Panc1 (cell line): ENCODE measurements at regions not wholly inside any gene's neighbourhood (a gene's known extent, or its start where the extent isn't known, plus 50 kb on each side); places are given as distances from the start of the nearest gene placed in this dataset.

Experiments used
- ATAC-seq: fragments of 200-7000 bp; cut with Tn5 transposase; 2 replicates; pipeline ENCODE4 v1.9.1; 2020; ENCODE audit warnings: mild to moderate bottlenecking, moderate library complexity
- BruUV-seq: library from RNA; stranded (reverse); fragments of 400-500 nt; replicated peaks from 2 replicates; lab custom pipeline; 2021; lab: Mats Ljungman, UMichigan
- CTCF ChIA-PET: fragments of 300-600 bp; sonication (Branson Sonifier 250); formaldehyde crosslinking; loops from one replicate; lab custom pipeline; 2022; ENCODE audit warnings: antibody characterized with exemption; lab: Charles Lee
- POLR2A ChIA-PET: fragments of 300-600 bp; sonication (Branson Sonifier 250); formaldehyde crosslinking; loops from one replicate; lab custom pipeline; 2022; ENCODE audit warnings: antibody characterized with exemption; lab: Charles Lee
- DNase-seq: peaks from one replicate; pipeline ENCODE4 v3.0.0-alpha.2; 2010; ENCODE audit warnings: low read depth, low spot score
- H3K27ac ChIP-seq: 2 replicates; pipeline ENCODE4 v1.5.1; 2011; ENCODE audit warnings: mild to moderate bottlenecking, low read length, inconsistent platforms
- H3K27me3 ChIP-seq: fragments of 200-500 bp; sonication (Bioruptor generic); 2 replicates; pipeline ENCODE4 v1.6.0; 2014; ENCODE audit warnings: low read length, inconsistent platforms; ENCODE audit not compliant: control insufficient read depth, insufficient read depth
- H3K36me3 ChIP-seq: fragments of 200-500 bp; sonication (Bioruptor generic); 2 replicates; pipeline ENCODE4 v1.5.1; 2014; ENCODE audit warnings: inconsistent platforms, mild to moderate bottlenecking, low read length, moderate library complexity; ENCODE audit not compliant: control insufficient read depth, insufficient read depth
- H3K4me1 ChIP-seq: 2 replicates; pipeline ENCODE4 v1.5.1; 2011; ENCODE audit warnings: inconsistent platforms, mild to moderate bottlenecking, low read length, moderate library complexity; ENCODE audit not compliant: control insufficient read depth, insufficient read depth
- H3K4me3 ChIP-seq, 2 experiments: 2 replicates each; pipeline ENCODE4 v1.5.1; 2011 to 2012; ENCODE audit warnings: low read depth in 2 of 2, low read length in 2 of 2, mild to moderate bottlenecking in 2 of 2, inconsistent platforms in 1 of 2, moderate library complexity in 1 of 2
- H3K9me3 ChIP-seq: fragments of 200-500 bp; sonication (Bioruptor generic); 2 replicates; pipeline ENCODE4 v1.5.1; 2014; ENCODE audit warnings: low read depth, mild to moderate bottlenecking, inconsistent platforms, low read length, moderate library complexity; ENCODE audit not compliant: control insufficient read depth, insufficient read depth
- POLR2AphosphoS5 ChIP-seq: IDR thresholded peaks from 2 replicates; pipeline ENCODE4 v1.6.1; 2012; ENCODE audit warnings: mild to moderate bottlenecking, low read depth, low read length, moderate library complexity
- SIN3A ChIP-seq: IDR thresholded peaks from 2 replicates; pipeline ENCODE4 v1.6.1; 2012; ENCODE audit warnings: low read depth, mild to moderate bottlenecking, low read length, moderate library complexity, borderline replicate concordance; ENCODE audit not compliant: insufficient read depth
- TCF7L2 ChIP-seq: IDR thresholded peaks from 2 replicates; pipeline ENCODE4 v1.6.1; 2011; ENCODE audit warnings: mild to moderate bottlenecking, low read depth, low read length, inconsistent platforms
- in situ Hi-C: cut with HindIII; loops from 2 replicates; pipeline ENCODE4 v1.10.0; 2016; ENCODE audit warnings: low sequenced_read_pairs, low pct_unique_long_range_greater_than_20kb
- intact Hi-C: fragments of 100-400 bp; cut with micrococcal nuclease; formaldehyde crosslinking; loops from one replicate; pipeline ENCODE4 v1.10.0; 2022; ENCODE audit not compliant: unreplicated experiment
- TF ChIP-seq, protein P1 (sequence below): fragments of 450-650 bp; IDR thresholded peaks from 2 replicates; pipeline ENCODE4 v1.5.1; 2017; ENCODE audit warnings: mild to moderate bottlenecking
- TF ChIP-seq, protein P2 (sequence below), 2 experiments: IDR thresholded peaks; 2 replicates each; pipeline ENCODE4 v1.6.1; 2011 to 2012; ENCODE audit warnings: low read depth in 2 of 2, control low read depth in 1 of 2, low read length in 1 of 2, mild to moderate bottlenecking in 1 of 2, moderate library complexity in 1 of 2; ENCODE audit not compliant: insufficient read depth in 1 of 2

GRCh38 chr4:1556541-1557220, 127.4 kb downstream of the FAM53A start:
- POLR2A ChIA-PET, result interaction anchor here (0.6 kb wide), 1 partner anchor 636 kb away, joined by 3 read pairs; no protein-coding TSS in a partner anchor

GRCh38 chr4:1554876-1555265, 129.2 kb downstream of the FAM53A start:
- in situ Hi-C loops, result no loop called here
- no peak overlapping the region for H3K4me3 ChIP-seq
- no peak for DNase-seq

More at GRCh38 chr4:1556541-1557220, 127.4 kb downstream of the FAM53A start:
- H3K4me3 ChIP-seq, result no peak overlapping the region
- intact Hi-C loops, result no loop called here
- no peak for TF ChIP-seq TCF7L2
- no peak for TF ChIP-seq SIN3A
- no peak for TF ChIP-seq POLR2AphosphoS5
- TF ChIP-seq, protein P1, sequence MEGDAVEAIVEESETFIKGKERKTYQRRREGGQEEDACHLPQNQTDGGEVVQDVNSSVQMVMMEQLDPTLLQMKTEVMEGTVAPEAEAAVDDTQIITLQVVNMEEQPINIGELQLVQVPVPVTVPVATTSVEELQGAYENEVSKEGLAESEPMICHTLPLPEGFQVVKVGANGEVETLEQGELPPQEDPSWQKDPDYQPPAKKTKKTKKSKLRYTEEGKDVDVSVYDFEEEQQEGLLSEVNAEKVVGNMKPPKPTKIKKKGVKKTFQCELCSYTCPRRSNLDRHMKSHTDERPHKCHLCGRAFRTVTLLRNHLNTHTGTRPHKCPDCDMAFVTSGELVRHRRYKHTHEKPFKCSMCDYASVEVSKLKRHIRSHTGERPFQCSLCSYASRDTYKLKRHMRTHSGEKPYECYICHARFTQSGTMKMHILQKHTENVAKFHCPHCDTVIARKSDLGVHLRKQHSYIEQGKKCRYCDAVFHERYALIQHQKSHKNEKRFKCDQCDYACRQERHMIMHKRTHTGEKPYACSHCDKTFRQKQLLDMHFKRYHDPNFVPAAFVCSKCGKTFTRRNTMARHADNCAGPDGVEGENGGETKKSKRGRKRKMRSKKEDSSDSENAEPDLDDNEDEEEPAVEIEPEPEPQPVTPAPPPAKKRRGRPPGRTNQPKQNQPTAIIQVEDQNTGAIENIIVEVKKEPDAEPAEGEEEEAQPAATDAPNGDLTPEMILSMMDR, result no peak
- TF ChIP-seq, protein P2, sequence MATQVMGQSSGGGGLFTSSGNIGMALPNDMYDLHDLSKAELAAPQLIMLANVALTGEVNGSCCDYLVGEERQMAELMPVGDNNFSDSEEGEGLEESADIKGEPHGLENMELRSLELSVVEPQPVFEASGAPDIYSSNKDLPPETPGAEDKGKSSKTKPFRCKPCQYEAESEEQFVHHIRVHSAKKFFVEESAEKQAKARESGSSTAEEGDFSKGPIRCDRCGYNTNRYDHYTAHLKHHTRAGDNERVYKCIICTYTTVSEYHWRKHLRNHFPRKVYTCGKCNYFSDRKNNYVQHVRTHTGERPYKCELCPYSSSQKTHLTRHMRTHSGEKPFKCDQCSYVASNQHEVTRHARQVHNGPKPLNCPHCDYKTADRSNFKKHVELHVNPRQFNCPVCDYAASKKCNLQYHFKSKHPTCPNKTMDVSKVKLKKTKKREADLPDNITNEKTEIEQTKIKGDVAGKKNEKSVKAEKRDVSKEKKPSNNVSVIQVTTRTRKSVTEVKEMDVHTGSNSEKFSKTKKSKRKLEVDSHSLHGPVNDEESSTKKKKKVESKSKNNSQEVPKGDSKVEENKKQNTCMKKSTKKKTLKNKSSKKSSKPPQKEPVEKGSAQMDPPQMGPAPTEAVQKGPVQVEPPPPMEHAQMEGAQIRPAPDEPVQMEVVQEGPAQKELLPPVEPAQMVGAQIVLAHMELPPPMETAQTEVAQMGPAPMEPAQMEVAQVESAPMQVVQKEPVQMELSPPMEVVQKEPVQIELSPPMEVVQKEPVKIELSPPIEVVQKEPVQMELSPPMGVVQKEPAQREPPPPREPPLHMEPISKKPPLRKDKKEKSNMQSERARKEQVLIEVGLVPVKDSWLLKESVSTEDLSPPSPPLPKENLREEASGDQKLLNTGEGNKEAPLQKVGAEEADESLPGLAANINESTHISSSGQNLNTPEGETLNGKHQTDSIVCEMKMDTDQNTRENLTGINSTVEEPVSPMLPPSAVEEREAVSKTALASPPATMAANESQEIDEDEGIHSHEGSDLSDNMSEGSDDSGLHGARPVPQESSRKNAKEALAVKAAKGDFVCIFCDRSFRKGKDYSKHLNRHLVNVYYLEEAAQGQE (IDR thresholded peaks at IDR 0.05; ENCODE audit: insufficient read depth in 1 of 2, low read depth in 2 of 2, low read length in 1 of 2), result no peak
- ATAC-seq, result no peak
- no peak overlapping the region for H3K27ac ChIP-seq
- no TSS peak for BruUV-seq
- CTCF ChIA-PET, result interaction anchor here (0.6 kb wide), 1 partner anchor 98 kb away, joined by 18 read pairs; no protein-coding TSS in a partner anchor
- H3K4me1 ChIP-seq, result peaks cover 4% of the 10 kb centered on the region; the same call in 1 of the 2 replicates
- in situ Hi-C loops, result no loop called here
- H3K36me3 ChIP-seq, result no peaks in the 10 kb centered on the region
- no peaks in the 10 kb centered on the region for H3K9me3 ChIP-seq
- DNase-seq, result no peak
- no peaks in the 10 kb centered on the region for H3K27me3 ChIP-seq

More at GRCh38 chr4:1554876-1555265, 129.2 kb downstream of the FAM53A start:
- CTCF ChIA-PET, result no interaction called here
- Histone ChIP-seq H3K27ac (no peak overlapping the region), H3K36me3 (no peaks in the 10 kb centered on the region), H3K4me1 (peaks cover 8% of the 10 kb centered on the region), H3K9me3 (no peaks in the 10 kb centered on the region), H3K27me3 (no peaks in the 10 kb centered on the region)
- BruUV-seq, result no TSS peak
- intact Hi-C loops, result no loop called here
- POLR2A ChIA-PET, result no interaction called here
- no peak for TF ChIP-seq SIN3A
- TF ChIP-seq TCF7L2, result no peak
- TF ChIP-seq, protein P1, result no peak
- TF ChIP-seq POLR2AphosphoS5, result no peak
- TF ChIP-seq, protein P2 (IDR thresholded peaks at IDR 0.05; ENCODE audit: insufficient read depth in 1 of 2, low read depth in 2 of 2, low read length in 1 of 2), result no peak
- ATAC-seq, result no peak
